Prostate gland (tissue), 2 donors: ENCODE measurements at regions not wholly inside any gene's neighbourhood (a gene's known extent, or its start where the extent isn't known, plus 50 kb on each side); places are given as distances from the start of the nearest gene placed in this dataset.

Experiments
- DNase-seq: peaks from one replicate; pipeline ENCODE4 v3.0.0-alpha.2; 2019; ENCODE audit warnings: low spot score
- H3K27ac ChIP-seq, 2 donors: fragments of 200-600 bp; sonication (generic); 2 replicates each; pipeline ENCODE4 v1.5.1; 2017 to 2019
- H3K27me3 ChIP-seq: fragments of 200-600 bp; sonication (generic); replicated peaks from 2 replicates; pipeline ENCODE4 v1.5.1; 2019; ENCODE audit not compliant: insufficient read depth
- H3K36me3 ChIP-seq, 2 donors: fragments of 200-600 bp; sonication (generic); 1 replicate in 1 of 2; 2 replicates in 1 of 2; pipeline versions ENCODE4 v1.5.1 to v1.8.1; 2017 to 2019
- H3K4me1 ChIP-seq: fragments of 200-600 bp; sonication (generic); replicated peaks from 2 replicates; pipeline ENCODE4 v1.5.1; 2019
- H3K4me3 ChIP-seq, 2 donors: fragments of 200-600 bp; sonication (generic); 2 replicates each; pipeline ENCODE4 v1.5.1; 2017 to 2019
- H3K9me3 ChIP-seq: fragments of 200-600 bp; sonication (generic); 2 replicates; pipeline ENCODE4 v1.5.1; 2017
- CTCF ChIP-seq, 4 experiments: fragments of 200-600 bp in 2 of 4; fragments of 450-650 bp in 2 of 4; sonication (generic) in 2 of 4; IDR thresholded peaks; 1 replicate in 3 of 4; 2 replicates in 1 of 4; pipeline ENCODE4 v1.5.1; 2016 to 2019; ENCODE audit warnings: antibody characterized with exemption in 4 of 4, mild to moderate bottlenecking in 2 of 4, moderate library complexity in 2 of 4
- POLR2A ChIP-seq: fragments of 450-650 bp; IDR thresholded peaks from one replicate; pipeline ENCODE4 v1.6.1; 2016; ENCODE audit warnings: antibody characterized with exemption, mild to moderate bottlenecking
- POLR2AphosphoS5 ChIP-seq: sonication (generic); formaldehyde crosslinking; IDR thresholded peaks from one replicate; pipeline ENCODE4 v1.6.1; 2017; ENCODE audit warnings: antibody characterized with exemption
- WGBS: methylation state at CpG from one replicate; pipeline ENCODE4 v1.1.5; 2018; 5-methylcytosine and 5-hydroxymethylcytosine counted together
- intact Hi-C: fragments of 100-400 bp; cut with DNase I; formaldehyde crosslinking; loops from one replicate; pipeline ENCODE4 v1.14.2; 2022

GRCh38 chr18:57910817-57911216 lies 107.7 kb upstream of the ATP8B1 start:
- Histone ChIP-seq H3K4me1 (no peaks in the 10 kb centered on the region), H3K4me3 (no peak overlapping the region), H3K27ac (no peak overlapping the region), H3K36me3 (no peaks in the 10 kb centered on the region), H3K27me3 (no peaks in the 10 kb centered on the region), H3K9me3 (no peaks in the 10 kb centered on the region)
- TF ChIP-seq POLR2A (no peak), CTCF (IDR thresholded peaks at IDR 0.05) (no peak), POLR2AphosphoS5 (no peak)
- intact Hi-C loops: no loop called here
- DNase-seq: no peak
- WGBS: 88% methylated on average over 7 of the region's 7 CpGs

GRCh38 chr18:57910134-57910533 lies 107.0 kb upstream of the ATP8B1 start:
- Histone ChIP-seq H3K27ac (no peak overlapping the region), H3K36me3 (no peaks in the 10 kb centered on the region), H3K4me1 (no peaks in the 10 kb centered on the region), H3K4me3 (no peak overlapping the region), H3K27me3 (no peaks in the 10 kb centered on the region), H3K9me3 (no peaks in the 10 kb centered on the region)
- WGBS: 74% methylated on average over 2 of the region's 2 CpGs
- TF ChIP-seq POLR2AphosphoS5 (no peak), CTCF (IDR thresholded peaks at IDR 0.05) (no peak), POLR2A (no peak)
- DNase-seq: no peak
- intact Hi-C loops: no loop called here

- intact Hi-C loops: no loop called here
- Histone ChIP-seq H3K9me3 (no peaks in the 10 kb centered on the region), H3K4me1 (no peaks in the 10 kb centered on the region), H3K27me3 (no peaks in the 10 kb centered on the region), H3K36me3 (no peaks in the 10 kb centered on the region), H3K27ac (no peak overlapping the region), H3K4me3 (no peak overlapping the region)
- DNase-seq: no peak
- TF ChIP-seq POLR2AphosphoS5 (no peak), POLR2A (no peak), CTCF (IDR thresholded peaks at IDR 0.05) (no peak)
- 59% methylated on average over 7 of the region's 7 CpGs for WGBS
Measured at GRCh38 chr18:57909620-57910019, 106.5 kb upstream of the ATP8B1 start.

GRCh38 chr18:57908092-57908491 lies 105.0 kb upstream of the ATP8B1 start:
- no peaks in the 10 kb centered on the region for H3K9me3 ChIP-seq
- 68% methylated on average over 1 of the region's 1 CpG for WGBS
- H3K27me3 ChIP-seq: no peaks in the 10 kb centered on the region
- no peaks in the 10 kb centered on the region for H3K36me3 ChIP-seq
- H3K27ac ChIP-seq: no peak overlapping the region
- intact Hi-C loops: no loop called here
- H3K4me1 ChIP-seq: no peaks in the 10 kb centered on the region
- TF ChIP-seq POLR2A: no peak
- no peak for TF ChIP-seq CTCF (IDR thresholded peaks at IDR 0.05)
- no peak for DNase-seq
- H3K4me3 ChIP-seq: no peak overlapping the region

GRCh38 chr18:57907550-57907949 lies 104.4 kb upstream of the ATP8B1 start:
- Histone ChIP-seq H3K27ac (no peak overlapping the region), H3K27me3 (no peaks in the 10 kb centered on the region), H3K4me1 (no peaks in the 10 kb centered on the region), H3K36me3 (no peaks in the 10 kb centered on the region), H3K9me3 (no peaks in the 10 kb centered on the region), H3K4me3 (no peak overlapping the region)
- TF ChIP-seq CTCF (IDR thresholded peaks at IDR 0.05) (no peak), POLR2AphosphoS5 (no peak), POLR2A (no peak)
- 69% methylated on average over 4 of the region's 4 CpGs for WGBS
- no peak for DNase-seq
- intact Hi-C loops: no loop called here
